A549 (cell line): ENCODE measurements at regions not wholly inside any gene's neighbourhood (a gene's known extent, or its start where the extent isn't known, plus 50 kb on each side); places are given as distances from the start of the nearest gene placed in this dataset.

Experiments used
- ATAC-seq, 2 experiments: fragments of 200-7000 bp in 1 of 2; fragments of >200 bp in 1 of 2; cut with Nextera tagmentation in 1 of 2; cut with Tn5 transposase in 1 of 2; 3 replicates each; pipeline versions ENCODE4 v1.8.0 to v1.9.1; 2018 to 2020; ENCODE audit warnings: mild to moderate bottlenecking in 1 of 2, moderate library complexity in 1 of 2
- CTCF ChIA-PET: fragments of 300-600 bp; sonication (Branson Sonifier 250); formaldehyde crosslinking; extraction: SDS; loops from one replicate; lab custom pipeline; 2021; ENCODE audit warnings: antibody characterized with exemption, inconsistent platforms; lab: Yijun Ruan, JAX
- POLR2A ChIA-PET: fragments of 350-600 bp; formaldehyde crosslinking; extraction: SDS; loops from one replicate; lab custom pipeline; 2021; ENCODE audit warnings: antibody characterized with exemption, inconsistent platforms; lab: Yijun Ruan, JAX
- DNase-seq, 2 experiments: peaks; one replicate each; pipeline versions ENCODE4 v3.0.0 to v3.0.0-alpha.2; 2011 to 2016; ENCODE audit warnings: low read depth in 1 of 2, low spot score in 1 of 2
- FAIRE-seq: peaks from 2 replicates; lab custom pipeline; 2011; peaks lifted over from hg19 to GRCh38; lab: Jason Lieb, UNC
- H3K27ac ChIP-seq, 2 experiments: fragments of >200 bp; sonication (Bioruptor Twin); formaldehyde crosslinking; 3 replicates each; pipeline ENCODE4 v1.5.1; 2016 to 2017
- H3K4me1 ChIP-seq: fragments of >200 bp; sonication (Bioruptor Twin); formaldehyde crosslinking; 3 replicates; pipeline ENCODE4 v1.6.1; 2016
- H3K4me2 ChIP-seq: fragments of >200 bp; sonication (Bioruptor Twin); formaldehyde crosslinking; 3 replicates; pipeline ENCODE4 v1.6.1; 2016
- H3K4me3 ChIP-seq: fragments of >200 bp; sonication (Bioruptor Twin); formaldehyde crosslinking; 3 replicates; pipeline ENCODE4 v1.5.1; 2016
- H3K9me3 ChIP-seq: fragments of >200 bp; sonication (Bioruptor Twin); formaldehyde crosslinking; 3 replicates; pipeline ENCODE4 v1.6.1; 2016
- CBX2 ChIP-seq: fragments of 200-600 bp; sonication (generic); IDR thresholded peaks from 2 replicates; pipeline ENCODE4 v1.6.1; 2016; ENCODE audit warnings: low read depth, mild to moderate bottlenecking, borderline replicate concordance
- CEBPB ChIP-seq, 2 experiments: fragments of >200 bp in 1 of 2; sonication (Bioruptor Twin) in 1 of 2; formaldehyde crosslinking in 1 of 2; IDR thresholded peaks; 2 replicates each; pipeline ENCODE4 v1.6.1; 2012 to 2016
- ESRRA ChIP-seq: fragments of 150-350 bp; IDR thresholded peaks from 2 replicates; pipeline ENCODE4 v1.6.1; 2014; ENCODE audit warnings: mild to moderate bottlenecking, low read length, borderline replicate concordance
- FOSB ChIP-seq: fragments of 250-450 bp; sonication (Bioruptor Pico); IDR thresholded peaks from 2 replicates; pipeline ENCODE4 v1.5.0; 2020; ENCODE audit warnings: mild to moderate bottlenecking, moderate library complexity
- HOXB5 ChIP-seq: fragments of 250-450 bp; sonication (Bioruptor Pico); IDR thresholded peaks from 2 replicates; pipeline ENCODE4 v1.5.0; 2020; ENCODE audit warnings: mild to moderate bottlenecking, moderate library complexity
- KDM1A ChIP-seq: fragments of 200-600 bp; sonication (generic); IDR thresholded peaks from 2 replicates; pipeline ENCODE4 v1.6.1; 2016; ENCODE audit warnings: low read depth, mild to moderate bottlenecking
- MAFK ChIP-seq: fragments of 450-650 bp; IDR thresholded peaks from 2 replicates; pipeline ENCODE4 v1.6.1; 2014; ENCODE audit not compliant: partially characterized antibody
- MYC ChIP-seq: IDR thresholded peaks from 2 replicates; pipeline ENCODE4 v1.6.1; 2012; ENCODE audit warnings: mild to moderate bottlenecking, inconsistent platforms, low read length, improper control_type of control experiment, borderline replicate concordance
- NR3C1 ChIP-seq: fragments of >200 bp; sonication (Bioruptor Twin); formaldehyde crosslinking; IDR thresholded peaks from 3 replicates; pipeline ENCODE4 v1.6.1; 2017
- PHF8 ChIP-seq: fragments of 200-600 bp; sonication (generic); IDR thresholded peaks from 2 replicates; pipeline ENCODE4 v1.6.1; 2016; ENCODE audit warnings: low read depth, mild to moderate bottlenecking, antibody characterized with exemption, moderate library complexity, borderline replicate concordance
- RAD21 ChIP-seq, 2 experiments: fragments of >200 bp in 1 of 2; sonication (Bioruptor Twin) in 1 of 2; formaldehyde crosslinking in 1 of 2; IDR thresholded peaks in 1 of 2; conservative IDR thresholded peaks in 1 of 2; 2 replicates in 1 of 2; 3 replicates in 1 of 2; pipeline ENCODE4 v1.6.1; 2012 to 2018; ENCODE audit warnings: inconsistent platforms in 1 of 2
- RARB ChIP-seq: fragments of 250-450 bp; sonication (Bioruptor Pico); IDR thresholded peaks from 2 replicates; pipeline ENCODE4 v1.8.0; 2021; ENCODE audit warnings: mild to moderate bottlenecking, moderate library complexity
- SMC3 ChIP-seq: fragments of >200 bp; sonication (Bioruptor Twin); formaldehyde crosslinking; IDR thresholded peaks from 3 replicates; pipeline ENCODE4 v1.6.1; 2018; ENCODE audit warnings: inconsistent platforms
- SREBF2 ChIP-seq: fragments of 450-650 bp; IDR thresholded peaks from 2 replicates; pipeline ENCODE4 v1.6.1; 2014; ENCODE audit warnings: mild to moderate bottlenecking, moderate library complexity
- TP53 ChIP-seq: fragments of 250-450 bp; sonication (Bioruptor Pico); IDR thresholded peaks from 2 replicates; pipeline ENCODE4 v1.5.0; 2021; ENCODE audit warnings: mild to moderate bottlenecking, moderate library complexity
- ZFP36 ChIP-seq: fragments of 450-650 bp; IDR thresholded peaks from 2 replicates; pipeline ENCODE4 v1.6.1; 2014; ENCODE audit warnings: borderline replicate concordance; ENCODE audit not compliant: partially characterized antibody
- ZNF302 ChIP-seq: fragments of 250-450 bp; sonication (Bioruptor Pico); IDR thresholded peaks from 2 replicates; pipeline ENCODE4 v1.9.0; 2021; ENCODE audit warnings: inconsistent platforms, mild to moderate bottlenecking, moderate library complexity
- WGBS: methylation state at CpG from one replicate; pipeline ENCODE4 v1.1.6; 2017; ENCODE audit errors: missing lambda C conversion rate; 5-methylcytosine and 5-hydroxymethylcytosine counted together
- TF ChIP-seq, protein P1 (sequence below): fragments of >200 bp; sonication (Bioruptor Twin); formaldehyde crosslinking; IDR thresholded peaks from 3 replicates; pipeline ENCODE4 v1.6.1; 2016
- TF ChIP-seq, protein P2 (sequence below): fragments of 200-600 bp; sonication (generic); IDR thresholded peaks from 2 replicates; pipeline ENCODE4 v1.6.1; 2016; ENCODE audit warnings: antibody characterized with exemption, mild to moderate bottlenecking, moderate library complexity
- TF ChIP-seq, protein P3 (sequence below): IDR thresholded peaks from 2 replicates; pipeline ENCODE4 v1.6.1; 2012; ENCODE audit warnings: low read depth, borderline replicate concordance
- TF ChIP-seq, protein P4 (sequence below): IDR thresholded peaks from 2 replicates; pipeline ENCODE4 v1.6.1; 2012
- TF ChIP-seq, protein P5 (sequence below): fragments of 250-450 bp; sonication (Bioruptor Pico); IDR thresholded peaks from 2 replicates; pipeline ENCODE4 v1.5.0; 2020; ENCODE audit warnings: low read depth, mild to moderate bottlenecking, moderate library complexity
- TF ChIP-seq, protein P6 (sequence below): fragments of 150-350 bp; IDR thresholded peaks from 2 replicates; pipeline ENCODE4 v1.6.1; 2014; ENCODE audit warnings: low read depth, mild to moderate bottlenecking, low read length

DNA sequence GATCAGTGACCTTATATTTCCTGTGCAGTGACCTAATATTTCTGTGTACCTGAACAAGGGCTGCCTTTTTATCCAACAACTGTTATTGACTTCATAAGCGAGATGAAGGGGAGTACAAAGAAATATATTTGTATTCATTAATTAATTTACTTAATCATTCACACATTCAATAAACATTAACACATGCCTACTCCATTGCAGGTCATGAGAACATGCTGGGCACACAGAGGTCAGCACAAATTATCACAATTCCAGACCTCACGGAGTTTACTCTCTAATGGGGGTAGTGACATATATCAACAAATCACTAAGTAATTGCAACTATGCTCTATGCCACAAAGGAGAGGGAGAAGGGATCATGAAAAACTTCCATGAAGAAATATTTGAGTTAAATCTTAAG is 614.6 kb downstream of the TOX3 start:
- H3K4me3 ChIP-seq, result no peak overlapping the region
- CTCF ChIA-PET, result interaction anchor here (0.9 kb wide), 1 partner anchor 9 kb away, joined by 3 read pairs; no protein-coding TSS in a partner anchor
- DNase-seq (no peak), ATAC-seq (no peak), FAIRE-seq (no peak)
- POLR2A ChIA-PET, result no interaction called here
- TF ChIP-seq MAFK (no peak), KDM1A (no peak), RARB (no peak), SMC3 (no peak), PHF8 (no peak)
- TF ChIP-seq, protein P1, sequence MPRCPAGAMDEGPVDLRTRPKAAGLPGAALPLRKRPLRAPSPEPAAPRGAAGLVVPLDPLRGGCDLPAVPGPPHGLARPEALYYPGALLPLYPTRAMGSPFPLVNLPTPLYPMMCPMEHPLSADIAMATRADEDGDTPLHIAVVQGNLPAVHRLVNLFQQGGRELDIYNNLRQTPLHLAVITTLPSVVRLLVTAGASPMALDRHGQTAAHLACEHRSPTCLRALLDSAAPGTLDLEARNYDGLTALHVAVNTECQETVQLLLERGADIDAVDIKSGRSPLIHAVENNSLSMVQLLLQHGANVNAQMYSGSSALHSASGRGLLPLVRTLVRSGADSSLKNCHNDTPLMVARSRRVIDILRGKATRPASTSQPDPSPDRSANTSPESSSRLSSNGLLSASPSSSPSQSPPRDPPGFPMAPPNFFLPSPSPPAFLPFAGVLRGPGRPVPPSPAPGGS, result no peak
- TF ChIP-seq, protein P2, sequence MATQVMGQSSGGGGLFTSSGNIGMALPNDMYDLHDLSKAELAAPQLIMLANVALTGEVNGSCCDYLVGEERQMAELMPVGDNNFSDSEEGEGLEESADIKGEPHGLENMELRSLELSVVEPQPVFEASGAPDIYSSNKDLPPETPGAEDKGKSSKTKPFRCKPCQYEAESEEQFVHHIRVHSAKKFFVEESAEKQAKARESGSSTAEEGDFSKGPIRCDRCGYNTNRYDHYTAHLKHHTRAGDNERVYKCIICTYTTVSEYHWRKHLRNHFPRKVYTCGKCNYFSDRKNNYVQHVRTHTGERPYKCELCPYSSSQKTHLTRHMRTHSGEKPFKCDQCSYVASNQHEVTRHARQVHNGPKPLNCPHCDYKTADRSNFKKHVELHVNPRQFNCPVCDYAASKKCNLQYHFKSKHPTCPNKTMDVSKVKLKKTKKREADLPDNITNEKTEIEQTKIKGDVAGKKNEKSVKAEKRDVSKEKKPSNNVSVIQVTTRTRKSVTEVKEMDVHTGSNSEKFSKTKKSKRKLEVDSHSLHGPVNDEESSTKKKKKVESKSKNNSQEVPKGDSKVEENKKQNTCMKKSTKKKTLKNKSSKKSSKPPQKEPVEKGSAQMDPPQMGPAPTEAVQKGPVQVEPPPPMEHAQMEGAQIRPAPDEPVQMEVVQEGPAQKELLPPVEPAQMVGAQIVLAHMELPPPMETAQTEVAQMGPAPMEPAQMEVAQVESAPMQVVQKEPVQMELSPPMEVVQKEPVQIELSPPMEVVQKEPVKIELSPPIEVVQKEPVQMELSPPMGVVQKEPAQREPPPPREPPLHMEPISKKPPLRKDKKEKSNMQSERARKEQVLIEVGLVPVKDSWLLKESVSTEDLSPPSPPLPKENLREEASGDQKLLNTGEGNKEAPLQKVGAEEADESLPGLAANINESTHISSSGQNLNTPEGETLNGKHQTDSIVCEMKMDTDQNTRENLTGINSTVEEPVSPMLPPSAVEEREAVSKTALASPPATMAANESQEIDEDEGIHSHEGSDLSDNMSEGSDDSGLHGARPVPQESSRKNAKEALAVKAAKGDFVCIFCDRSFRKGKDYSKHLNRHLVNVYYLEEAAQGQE, result no peak
- WGBS, result 12% methylated on average over 2 of the region's 2 CpGs
- no peaks in the 10 kb centered on the region for H3K4me1 ChIP-seq
- no peaks in the 10 kb centered on the region for H3K9me3 ChIP-seq
- H3K4me2 ChIP-seq, result no peak overlapping the region
- H3K27ac ChIP-seq, result no peak overlapping the region

DNA sequence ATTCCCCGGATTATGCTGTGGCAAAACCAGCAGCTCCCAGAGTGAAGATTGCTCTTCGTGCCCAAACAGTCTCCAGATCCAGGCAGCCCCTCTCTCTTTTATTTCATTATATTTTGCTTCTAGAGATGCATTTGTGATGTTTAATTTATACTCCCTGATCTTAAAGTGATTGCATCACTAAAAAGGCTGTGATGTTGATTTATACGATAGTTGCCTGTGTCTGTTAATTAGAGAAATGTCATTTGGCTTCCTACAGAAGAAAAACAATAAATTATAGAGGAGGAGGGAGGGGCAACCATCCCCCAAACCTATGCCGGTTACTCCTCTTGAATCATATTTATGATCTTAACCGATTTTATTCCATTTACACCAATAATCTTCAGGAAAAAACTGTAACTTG is 615.3 kb downstream of the TOX3 start:
- 10% methylated on average over 5 of the region's 5 CpGs for WGBS
- FAIRE-seq (no peak), ATAC-seq (no peak)

More for the DNA sequence above, 615.3 kb downstream of the TOX3 start:
- Histone ChIP-seq H3K4me3 (no peak overlapping the region), H3K4me1 (no peaks in the 10 kb centered on the region), H3K4me2 (no peak overlapping the region), H3K9me3 (no peaks in the 10 kb centered on the region), H3K27ac (no peak overlapping the region)
- TF ChIP-seq FOSB (CRISPR knock-in tag) (no peak), ZFP36 (no peak), SREBF2 (no peak), HOXB5 (CRISPR knock-in tag) (no peak), TP53 (CRISPR knock-in tag) (no peak), CBX2 (no peak), CEBPB (IDR thresholded peaks at IDR 0.05) (no peak), ZNF302 (CRISPR knock-in tag) (no peak), NR3C1 (no peak), ESRRA (no peak), RAD21 (conservative IDR thresholded peaks at IDR 0.05 in 1 of 2, IDR thresholded peaks at IDR 0.05 in 1 of 2) (no peak), MYC (no peak)
- TF ChIP-seq, protein P3, sequence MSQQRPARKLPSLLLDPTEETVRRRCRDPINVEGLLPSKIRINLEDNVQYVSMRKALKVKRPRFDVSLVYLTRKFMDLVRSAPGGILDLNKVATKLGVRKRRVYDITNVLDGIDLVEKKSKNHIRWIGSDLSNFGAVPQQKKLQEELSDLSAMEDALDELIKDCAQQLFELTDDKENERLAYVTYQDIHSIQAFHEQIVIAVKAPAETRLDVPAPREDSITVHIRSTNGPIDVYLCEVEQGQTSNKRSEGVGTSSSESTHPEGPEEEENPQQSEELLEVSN, result no peak
- TF ChIP-seq, protein P4, sequence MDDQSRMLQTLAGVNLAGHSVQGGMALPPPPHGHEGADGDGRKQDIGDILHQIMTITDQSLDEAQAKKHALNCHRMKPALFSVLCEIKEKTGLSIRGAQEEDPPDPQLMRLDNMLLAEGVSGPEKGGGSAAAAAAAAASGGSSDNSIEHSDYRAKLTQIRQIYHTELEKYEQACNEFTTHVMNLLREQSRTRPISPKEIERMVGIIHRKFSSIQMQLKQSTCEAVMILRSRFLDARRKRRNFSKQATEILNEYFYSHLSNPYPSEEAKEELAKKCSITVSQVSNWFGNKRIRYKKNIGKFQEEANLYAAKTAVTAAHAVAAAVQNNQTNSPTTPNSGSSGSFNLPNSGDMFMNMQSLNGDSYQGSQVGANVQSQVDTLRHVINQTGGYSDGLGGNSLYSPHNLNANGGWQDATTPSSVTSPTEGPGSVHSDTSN, result no peak
- TF ChIP-seq, protein P5, sequence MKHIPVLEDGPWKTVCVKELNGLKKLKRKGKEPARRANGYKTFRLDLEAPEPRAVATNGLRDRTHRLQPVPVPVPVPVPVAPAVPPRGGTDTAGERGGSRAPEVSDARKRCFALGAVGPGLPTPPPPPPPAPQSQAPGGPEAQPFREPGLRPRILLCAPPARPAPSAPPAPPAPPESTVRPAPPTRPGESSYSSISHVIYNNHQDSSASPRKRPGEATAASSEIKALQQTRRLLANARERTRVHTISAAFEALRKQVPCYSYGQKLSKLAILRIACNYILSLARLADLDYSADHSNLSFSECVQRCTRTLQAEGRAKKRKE (CRISPR knock-in tag), result no peak
- TF ChIP-seq, protein P6, sequence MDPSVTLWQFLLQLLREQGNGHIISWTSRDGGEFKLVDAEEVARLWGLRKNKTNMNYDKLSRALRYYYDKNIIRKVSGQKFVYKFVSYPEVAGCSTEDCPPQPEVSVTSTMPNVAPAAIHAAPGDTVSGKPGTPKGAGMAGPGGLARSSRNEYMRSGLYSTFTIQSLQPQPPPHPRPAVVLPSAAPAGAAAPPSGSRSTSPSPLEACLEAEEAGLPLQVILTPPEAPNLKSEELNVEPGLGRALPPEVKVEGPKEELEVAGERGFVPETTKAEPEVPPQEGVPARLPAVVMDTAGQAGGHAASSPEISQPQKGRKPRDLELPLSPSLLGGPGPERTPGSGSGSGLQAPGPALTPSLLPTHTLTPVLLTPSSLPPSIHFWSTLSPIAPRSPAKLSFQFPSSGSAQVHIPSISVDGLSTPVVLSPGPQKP, result no peak
- ChIA-PET CTCF (interaction anchor here (0.9 kb wide), 1 partner anchor 10 kb away, joined by 3 read pairs; no protein-coding TSS in a partner anchor), POLR2A (no interaction called here)
- no peak for DNase-seq
